ENCODE measurements at regions not wholly inside any gene's neighbourhood (a gene's known extent, or its start where the extent isn't known, plus 50 kb on each side); places are given as distances from the start of the nearest gene placed in this dataset.

- no peak for DNase-seq (ENCODE audit: low read depth)
- H3K4me3 ChIP-seq (ENCODE audit: low read depth, low read length), result no peak overlapping the region
- TF ChIP-seq CTCF (IDR thresholded peaks at IDR 0.05; ENCODE audit: low read depth, low read length), result no peak
- no peak for TF ChIP-seq MYC (IDR thresholded peaks at IDR 0.05; ENCODE audit: low read depth, low read length)
- TF ChIP-seq MAX (IDR thresholded peaks at IDR 0.05; ENCODE audit: low read depth, low read length), result no peak
- no peak for TF ChIP-seq POLR2A (IDR thresholded peaks at IDR 0.05; ENCODE audit: extremely low read depth, insufficient read length)
Measured at GRCh38 chr14:78073028-78073427, 97.1 kb upstream of the NRXN3 start.

GRCh38 chr14:78074561-78074960, 95.6 kb upstream of the NRXN3 start:
- DNase-seq (ENCODE audit: low read depth), result no peak
- no peak overlapping the region for H3K4me3 ChIP-seq (ENCODE audit: low read depth, low read length)
- TF ChIP-seq MAX (IDR thresholded peaks at IDR 0.05; ENCODE audit: low read depth, low read length) (no peak), MYC (IDR thresholded peaks at IDR 0.05; ENCODE audit: low read depth, low read length) (no peak), POLR2A (IDR thresholded peaks at IDR 0.05; ENCODE audit: extremely low read depth, insufficient read length) (no peak), CTCF (IDR thresholded peaks at IDR 0.05; ENCODE audit: low read depth, low read length) (no peak)

- DNase-seq (ENCODE audit: low read depth), result no peak
- TF ChIP-seq MYC (IDR thresholded peaks at IDR 0.05; ENCODE audit: low read depth, low read length) (no peak), POLR2A (IDR thresholded peaks at IDR 0.05; ENCODE audit: extremely low read depth, insufficient read length) (no peak), MAX (IDR thresholded peaks at IDR 0.05; ENCODE audit: low read depth, low read length) (no peak), CTCF (IDR thresholded peaks at IDR 0.05; ENCODE audit: low read depth, low read length) (no peak)
- H3K4me3 ChIP-seq (ENCODE audit: low read depth, low read length), result no peak overlapping the region
Measured at GRCh38 chr14:78075033-78075432, 95.1 kb upstream of the NRXN3 start.

GRCh38 chr14:78075555-78076277, 94.5 kb upstream of the NRXN3 start:
- TF ChIP-seq POLR2A (IDR thresholded peaks at IDR 0.05; ENCODE audit: extremely low read depth, insufficient read length) (no peak), CTCF (IDR thresholded peaks at IDR 0.05; ENCODE audit: low read depth, low read length) (no peak), MYC (IDR thresholded peaks at IDR 0.05; ENCODE audit: low read depth, low read length) (no peak), MAX (IDR thresholded peaks at IDR 0.05; ENCODE audit: low read depth, low read length) (no peak)
- H3K4me3 ChIP-seq (ENCODE audit: low read depth, low read length), result no peak overlapping the region
- no peak for DNase-seq (ENCODE audit: low read depth)

GRCh38 chr14:78081245-78081644, 88.9 kb upstream of the NRXN3 start:
- H3K4me3 ChIP-seq (ENCODE audit: low read depth, low read length), result no peak overlapping the region
- TF ChIP-seq POLR2A (IDR thresholded peaks at IDR 0.05; ENCODE audit: extremely low read depth, insufficient read length), result no peak
- no peak for TF ChIP-seq MYC (IDR thresholded peaks at IDR 0.05; ENCODE audit: low read depth, low read length)
- TF ChIP-seq CTCF (IDR thresholded peaks at IDR 0.05; ENCODE audit: low read depth, low read length), result no peak
- no peak for TF ChIP-seq MAX (IDR thresholded peaks at IDR 0.05; ENCODE audit: low read depth, low read length)
- no peak for DNase-seq (ENCODE audit: low read depth)
